Left hindlimb (tissue), 1 donor: ENCODE measurements at regions not wholly inside any gene's neighbourhood (a gene's known extent, or its start where the extent isn't known, plus 50 kb on each side); places are given as distances from the start of the nearest gene placed in this dataset.

Experiments
- DNase-seq: peaks from one replicate; pipeline ENCODE4 v3.0.0-alpha.2; 2018

GRCh38 chr18:69109686-69110085 lies 291.0 kb upstream of the DOK6 start:
- DNase-seq = no peak

- no peak for DNase-seq
Measured at GRCh38 chr18:69120833-69121232, 279.9 kb upstream of the DOK6 start.

GRCh38 chr18:69123421-69123820 lies 277.3 kb upstream of the DOK6 start:
- no peak for DNase-seq

GRCh38 chr18:69127873-69128500 lies 272.7 kb upstream of the DOK6 start:
- peak; percentile 28 for DNase-seq

GRCh38 chr18:69128566-69128965 lies 272.1 kb upstream of the DOK6 start:
- no peak for DNase-seq

GRCh38 chr18:69128978-69129377 lies 271.7 kb upstream of the DOK6 start:
- no peak for DNase-seq

- no peak for DNase-seq
Measured at GRCh38 chr18:69138088-69138487, 262.6 kb upstream of the DOK6 start.

GRCh38 chr18:69143084-69143483 lies 257.6 kb upstream of the DOK6 start:
- no peak for DNase-seq

- no peak for DNase-seq
Measured at GRCh38 chr18:69152436-69152835, 248.3 kb upstream of the DOK6 start.

- no peak for DNase-seq
Measured at GRCh38 chr18:69157906-69158305, 242.8 kb upstream of the DOK6 start.

- DNase-seq = no peak
Measured at GRCh38 chr18:69158944-69159343, 241.7 kb upstream of the DOK6 start.

- DNase-seq = no peak
Measured at GRCh38 chr18:69161383-69162028, 239.2 kb upstream of the DOK6 start.

- DNase-seq = no peak
Measured at GRCh38 chr18:69162649-69163048, 238.0 kb upstream of the DOK6 start.

- DNase-seq = no peak
Measured at GRCh38 chr18:69172046-69172445, 228.6 kb upstream of the DOK6 start.

- no peak for DNase-seq
Measured at GRCh38 chr18:69175681-69176080, 225.0 kb upstream of the DOK6 start.

GRCh38 chr18:69176741-69177140 lies 223.9 kb upstream of the DOK6 start:
- no peak for DNase-seq

GRCh38 chr18:69177702-69178101 lies 223.0 kb upstream of the DOK6 start:
- DNase-seq = no peak

GRCh38 chr18:69186162-69186561 lies 214.5 kb upstream of the DOK6 start:
- no peak for DNase-seq

GRCh38 chr18:69196336-69196735 lies 204.4 kb upstream of the DOK6 start:
- DNase-seq = no peak

- no peak for DNase-seq
Measured at GRCh38 chr18:69205925-69206324, 194.8 kb upstream of the DOK6 start.

GRCh38 chr18:69208545-69208944 lies 192.1 kb upstream of the DOK6 start:
- DNase-seq = no peak

GRCh38 chr18:69209761-69210160 lies 190.9 kb upstream of the DOK6 start:
- DNase-seq = no peak

- no peak for DNase-seq
Measured at GRCh38 chr18:69213842-69214241, 186.8 kb upstream of the DOK6 start.

GRCh38 chr18:69215161-69215560 lies 185.5 kb upstream of the DOK6 start:
- DNase-seq = no peak

- no peak for DNase-seq
Measured at GRCh38 chr18:69216321-69216720, 184.4 kb upstream of the DOK6 start.
